ENCODE measurements at regions not wholly inside any gene's neighbourhood (a gene's known extent, or its start where the extent isn't known, plus 50 kb on each side); places are given as distances from the start of the nearest gene placed in this dataset.

- no peak for TF ChIP-seq CTCF (IDR thresholded peaks at IDR 0.05; ENCODE audit: unreplicated experiment)
- no TSS peak for BruUV-seq (replicated peaks)
- ChIA-PET CTCF (interaction anchor here (0.6 kb wide), 1 partner anchor 559 kb away, joined by 3 read pairs; no protein-coding TSS in a partner anchor), POLR2A (no interaction called here)
- Mint-ChIP-seq H3K27ac (ENCODE audit: low read depth, unreplicated experiment) (no peak overlapping the region), H3K9me3 (ENCODE audit: unreplicated experiment) (no peaks in the 10 kb centered on the region), H3K36me3 (ENCODE audit: insufficient read depth, unreplicated experiment) (no peaks in the 10 kb centered on the region), H3K27me3 (ENCODE audit: insufficient read depth, unreplicated experiment) (no peaks in the 10 kb centered on the region), H3K4me1 (ENCODE audit: insufficient read depth, unreplicated experiment) (no peaks in the 10 kb centered on the region), H3K4me3 (ENCODE audit: unreplicated experiment) (no peak overlapping the region)
- intact Hi-C loops (cut with micrococcal nuclease): no loop called here
- DNase-seq (ENCODE audit: unreplicated experiment): no peak
These were observed 1126.0 kb downstream of the AACS start for GRCh38 chr12:126191031-126191891.

GRCh38 chr12:126191949-126192348 is 1126.7 kb downstream of the AACS start:
- Mint-ChIP-seq H3K27me3 (ENCODE audit: insufficient read depth, unreplicated experiment) (no peaks in the 10 kb centered on the region), H3K36me3 (ENCODE audit: insufficient read depth, unreplicated experiment) (no peaks in the 10 kb centered on the region), H3K9me3 (ENCODE audit: unreplicated experiment) (no peaks in the 10 kb centered on the region)

GRCh38 chr12:126193190-126193589 is 1128.0 kb downstream of the AACS start:
- no peaks in the 10 kb centered on the region for H3K9me3 Mint-ChIP-seq (ENCODE audit: unreplicated experiment)
- no peak for TF ChIP-seq CTCF (IDR thresholded peaks at IDR 0.05; ENCODE audit: unreplicated experiment)
- no peak overlapping the region for H3K4me3 Mint-ChIP-seq (ENCODE audit: unreplicated experiment)
- no peak overlapping the region for H3K27ac Mint-ChIP-seq (ENCODE audit: low read depth, unreplicated experiment)
- H3K4me1 Mint-ChIP-seq (ENCODE audit: insufficient read depth, unreplicated experiment): no peaks in the 10 kb centered on the region
- DNase-seq (ENCODE audit: unreplicated experiment): no peak
- H3K27me3 Mint-ChIP-seq (ENCODE audit: insufficient read depth, unreplicated experiment): no peaks in the 10 kb centered on the region
- intact Hi-C loops (cut with micrococcal nuclease): no loop called here
- no TSS peak for BruUV-seq (replicated peaks)
- ChIA-PET CTCF (no interaction called here), POLR2A (no interaction called here)
- H3K36me3 Mint-ChIP-seq (ENCODE audit: insufficient read depth, unreplicated experiment): no peaks in the 10 kb centered on the region

More at GRCh38 chr12:126191949-126192348, 1126.7 kb downstream of the AACS start:
- intact Hi-C loops (cut with micrococcal nuclease): no loop called here
- no peak for DNase-seq (ENCODE audit: unreplicated experiment)
- Mint-ChIP-seq H3K27ac (ENCODE audit: low read depth, unreplicated experiment) (no peak overlapping the region), H3K4me1 (ENCODE audit: insufficient read depth, unreplicated experiment) (no peaks in the 10 kb centered on the region), H3K4me3 (ENCODE audit: unreplicated experiment) (no peak overlapping the region)
- ChIA-PET CTCF (no interaction called here), POLR2A (no interaction called here)
- no TSS peak for BruUV-seq (replicated peaks)
- no peak for TF ChIP-seq CTCF (IDR thresholded peaks at IDR 0.05; ENCODE audit: unreplicated experiment)

- H3K4me3 Mint-ChIP-seq (ENCODE audit: unreplicated experiment): no peak overlapping the region
- H3K9me3 Mint-ChIP-seq (ENCODE audit: unreplicated experiment): no peaks in the 10 kb centered on the region
- intact Hi-C loops (cut with micrococcal nuclease): no loop called here
- H3K27me3 Mint-ChIP-seq (ENCODE audit: insufficient read depth, unreplicated experiment): no peaks in the 10 kb centered on the region
- TF ChIP-seq CTCF (IDR thresholded peaks at IDR 0.05; ENCODE audit: unreplicated experiment): no peak
- no peaks in the 10 kb centered on the region for H3K36me3 Mint-ChIP-seq (ENCODE audit: insufficient read depth, unreplicated experiment)
- CTCF ChIA-PET: interaction anchor here (0.7 kb wide), 1 partner anchor 79 kb away, joined by 3 read pairs; no protein-coding TSS in a partner anchor
- H3K27ac Mint-ChIP-seq (ENCODE audit: low read depth, unreplicated experiment): no peak overlapping the region
- DNase-seq (ENCODE audit: unreplicated experiment): no peak
- BruUV-seq (replicated peaks): no TSS peak
- POLR2A ChIA-PET: no interaction called here
- peaks cover 10% of the 10 kb centered on the region for H3K4me1 Mint-ChIP-seq (ENCODE audit: insufficient read depth, unreplicated experiment)
These were observed 1131.0 kb downstream of the AACS start for GRCh38 chr12:126196263-126196662.
